ENCODE measurements at regions not wholly inside any gene's neighbourhood (a gene's known extent, or its start where the extent isn't known, plus 50 kb on each side); places are given as distances from the start of the nearest gene placed in this dataset.

GRCh38 chr14:55840821-55841220 is 260.8 kb downstream of the KTN1 start:
- H3K9me3 ChIP-seq (ENCODE audit: insufficient read depth, low read depth, low read length), result no peaks in the 10 kb centered on the region
- Mint-ChIP-seq H3K36me3 (ENCODE audit: low read depth, unreplicated experiment) (no peaks in the 10 kb centered on the region), H3K4me1 (ENCODE audit: low read depth, unreplicated experiment) (peaks cover 4% of the 10 kb centered on the region), H3K27ac (ENCODE audit: unreplicated experiment) (no peak overlapping the region), H3K27me3 (ENCODE audit: low read depth, unreplicated experiment) (no peaks in the 10 kb centered on the region), H3K9me3 (ENCODE audit: unreplicated experiment) (peaks cover 7% of the 10 kb centered on the region), H3K4me3 (ENCODE audit: unreplicated experiment) (no peak overlapping the region)
- H3K4me3 ChIP-seq (ENCODE audit: insufficient read depth, low read depth, low read length), result no peak overlapping the region
- DNase-seq (ENCODE audit: low read depth), result no peak
- H2AFZ ChIP-seq (ENCODE audit: low read depth, low read length), result no peak overlapping the region
- H3K27ac ChIP-seq (ENCODE audit: low read depth, low read length), result no peak overlapping the region
- H3K36me3 ChIP-seq (ENCODE audit: insufficient read depth, low read length), result no peaks in the 10 kb centered on the region
- no peaks in the 10 kb centered on the region for H3K79me2 ChIP-seq (ENCODE audit: insufficient read depth, low read length)
- no peak overlapping the region for H3K4me2 ChIP-seq (ENCODE audit: low read length)
- no peaks in the 10 kb centered on the region for H3K4me1 ChIP-seq (ENCODE audit: insufficient read depth, low read length)
- H3K9ac ChIP-seq (ENCODE audit: low read length), result no peak overlapping the region
- no peaks in the 10 kb centered on the region for H4K20me1 ChIP-seq (ENCODE audit: insufficient read depth, low read length)
- no peak for TF ChIP-seq EZH2 (IDR thresholded peaks at IDR 0.05; ENCODE audit: insufficient read depth, low read length)
- TF ChIP-seq, protein P1, sequence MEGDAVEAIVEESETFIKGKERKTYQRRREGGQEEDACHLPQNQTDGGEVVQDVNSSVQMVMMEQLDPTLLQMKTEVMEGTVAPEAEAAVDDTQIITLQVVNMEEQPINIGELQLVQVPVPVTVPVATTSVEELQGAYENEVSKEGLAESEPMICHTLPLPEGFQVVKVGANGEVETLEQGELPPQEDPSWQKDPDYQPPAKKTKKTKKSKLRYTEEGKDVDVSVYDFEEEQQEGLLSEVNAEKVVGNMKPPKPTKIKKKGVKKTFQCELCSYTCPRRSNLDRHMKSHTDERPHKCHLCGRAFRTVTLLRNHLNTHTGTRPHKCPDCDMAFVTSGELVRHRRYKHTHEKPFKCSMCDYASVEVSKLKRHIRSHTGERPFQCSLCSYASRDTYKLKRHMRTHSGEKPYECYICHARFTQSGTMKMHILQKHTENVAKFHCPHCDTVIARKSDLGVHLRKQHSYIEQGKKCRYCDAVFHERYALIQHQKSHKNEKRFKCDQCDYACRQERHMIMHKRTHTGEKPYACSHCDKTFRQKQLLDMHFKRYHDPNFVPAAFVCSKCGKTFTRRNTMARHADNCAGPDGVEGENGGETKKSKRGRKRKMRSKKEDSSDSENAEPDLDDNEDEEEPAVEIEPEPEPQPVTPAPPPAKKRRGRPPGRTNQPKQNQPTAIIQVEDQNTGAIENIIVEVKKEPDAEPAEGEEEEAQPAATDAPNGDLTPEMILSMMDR (IDR thresholded peaks at IDR 0.05; ENCODE audit: insufficient read depth, low read depth, low read length), result no peak
- H3K27me3 ChIP-seq (ENCODE audit: insufficient read depth, low read length), result peaks cover 2% of the 10 kb centered on the region
- no peak for FAIRE-seq

GRCh38 chr14:55841625-55842024 is 261.6 kb downstream of the KTN1 start:
- Mint-ChIP-seq H3K36me3 (ENCODE audit: low read depth, unreplicated experiment) (no peaks in the 10 kb centered on the region), H3K4me3 (ENCODE audit: unreplicated experiment) (no peak overlapping the region), H3K27me3 (ENCODE audit: low read depth, unreplicated experiment) (no peaks in the 10 kb centered on the region), H3K4me1 (ENCODE audit: low read depth, unreplicated experiment) (peaks cover 4% of the 10 kb centered on the region), H3K27ac (ENCODE audit: unreplicated experiment) (no peak overlapping the region), H3K9me3 (ENCODE audit: unreplicated experiment) (peaks cover 7% of the 10 kb centered on the region)
- H3K79me2 ChIP-seq (ENCODE audit: insufficient read depth, low read length), result no peaks in the 10 kb centered on the region
- H2AFZ ChIP-seq (ENCODE audit: low read depth, low read length), result no peak overlapping the region
- H3K27ac ChIP-seq (ENCODE audit: low read depth, low read length), result no peak overlapping the region
- H4K20me1 ChIP-seq (ENCODE audit: insufficient read depth, low read length), result no peaks in the 10 kb centered on the region
- no peaks in the 10 kb centered on the region for H3K9me3 ChIP-seq (ENCODE audit: insufficient read depth, low read depth, low read length)
- no peak overlapping the region for H3K4me3 ChIP-seq (ENCODE audit: insufficient read depth, low read depth, low read length)
- TF ChIP-seq, protein P1 (IDR thresholded peaks at IDR 0.05; ENCODE audit: insufficient read depth, low read depth, low read length), result no peak
- no peak for TF ChIP-seq EZH2 (IDR thresholded peaks at IDR 0.05; ENCODE audit: insufficient read depth, low read length)
- FAIRE-seq (no peak), DNase-seq (ENCODE audit: low read depth) (no peak)
- H3K9ac ChIP-seq (ENCODE audit: low read length), result no peak overlapping the region
- H3K4me1 ChIP-seq (ENCODE audit: insufficient read depth, low read length), result no peaks in the 10 kb centered on the region
- H3K36me3 ChIP-seq (ENCODE audit: insufficient read depth, low read length), result no peaks in the 10 kb centered on the region
- no peak overlapping the region for H3K4me2 ChIP-seq (ENCODE audit: low read length)
- peaks cover 2% of the 10 kb centered on the region for H3K27me3 ChIP-seq (ENCODE audit: insufficient read depth, low read length)

DNA sequence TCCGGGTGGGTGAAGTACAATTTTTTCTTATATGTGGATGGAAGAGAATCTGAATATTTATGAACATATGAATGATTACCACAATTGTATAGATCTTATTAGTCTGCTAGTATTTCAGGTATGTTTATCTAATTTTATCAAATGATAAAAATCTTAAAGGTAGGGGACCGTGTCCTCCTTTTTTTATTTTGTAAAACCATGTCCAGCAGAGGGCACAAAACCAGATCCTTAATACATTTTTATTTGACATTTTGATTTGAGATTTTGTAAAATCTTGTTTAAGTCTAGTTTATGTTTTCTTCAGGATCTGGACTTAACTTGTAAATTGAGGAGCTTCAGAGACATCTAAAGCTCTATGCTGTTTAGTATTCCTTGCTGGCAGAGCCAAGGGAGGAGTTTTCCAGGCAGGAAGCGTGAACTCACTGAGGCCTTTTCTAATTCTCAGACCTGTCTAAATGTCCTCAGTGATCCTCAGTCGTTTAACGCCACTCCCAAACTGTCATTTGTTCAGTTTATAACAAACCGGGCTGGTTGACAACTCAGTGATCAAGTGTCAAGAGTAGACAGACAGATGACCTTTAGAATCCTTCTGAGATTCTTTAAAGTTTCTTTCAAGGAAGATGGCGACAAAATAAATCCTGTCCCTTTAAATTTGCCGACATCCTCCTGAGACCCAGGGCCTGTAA is 263.9 kb downstream of the KTN1 start:
- H3K4me1 Mint-ChIP-seq (ENCODE audit: low read depth, unreplicated experiment), result peaks cover 13% of the 10 kb centered on the region
- no peaks in the 10 kb centered on the region for H3K36me3 Mint-ChIP-seq (ENCODE audit: low read depth, unreplicated experiment)
- no peak overlapping the region for H3K27ac Mint-ChIP-seq (ENCODE audit: unreplicated experiment)
- no peak for DNase-seq (ENCODE audit: low read depth)
- Histone ChIP-seq H3K27me3 (ENCODE audit: insufficient read depth, low read length) (no peaks in the 10 kb centered on the region), H4K20me1 (ENCODE audit: insufficient read depth, low read length) (no peaks in the 10 kb centered on the region), H3K27ac (ENCODE audit: low read depth, low read length) (no peak overlapping the region), H2AFZ (ENCODE audit: low read depth, low read length) (no peak overlapping the region), H3K79me2 (ENCODE audit: insufficient read depth, low read length) (no peaks in the 10 kb centered on the region), H3K4me2 (ENCODE audit: low read length) (no peak overlapping the region), H3K9ac (ENCODE audit: low read length) (no peak overlapping the region), H3K36me3 (ENCODE audit: insufficient read depth, low read length) (no peaks in the 10 kb centered on the region), H3K4me1 (ENCODE audit: insufficient read depth, low read length) (peaks cover 15% of the 10 kb centered on the region), H3K4me3 (ENCODE audit: insufficient read depth, low read depth, low read length) (no peak overlapping the region), H3K9me3 (ENCODE audit: insufficient read depth, low read depth, low read length) (no peaks in the 10 kb centered on the region)
- H3K9me3 Mint-ChIP-seq (ENCODE audit: unreplicated experiment), result peaks cover 3% of the 10 kb centered on the region
- TF ChIP-seq, protein P1 (IDR thresholded peaks at IDR 0.05; ENCODE audit: insufficient read depth, low read depth, low read length), result peak; percentile 14
- TF ChIP-seq EZH2 (IDR thresholded peaks at IDR 0.05; ENCODE audit: insufficient read depth, low read length), result no peak
- H3K4me3 Mint-ChIP-seq (ENCODE audit: unreplicated experiment), result no peak overlapping the region
- FAIRE-seq, result no peak
- no peaks in the 10 kb centered on the region for H3K27me3 Mint-ChIP-seq (ENCODE audit: low read depth, unreplicated experiment)
